ENCODE measurements at regions not wholly inside any gene's neighbourhood (a gene's known extent, or its start where the extent isn't known, plus 50 kb on each side); places are given as distances from the start of the nearest gene placed in this dataset.

DNA sequence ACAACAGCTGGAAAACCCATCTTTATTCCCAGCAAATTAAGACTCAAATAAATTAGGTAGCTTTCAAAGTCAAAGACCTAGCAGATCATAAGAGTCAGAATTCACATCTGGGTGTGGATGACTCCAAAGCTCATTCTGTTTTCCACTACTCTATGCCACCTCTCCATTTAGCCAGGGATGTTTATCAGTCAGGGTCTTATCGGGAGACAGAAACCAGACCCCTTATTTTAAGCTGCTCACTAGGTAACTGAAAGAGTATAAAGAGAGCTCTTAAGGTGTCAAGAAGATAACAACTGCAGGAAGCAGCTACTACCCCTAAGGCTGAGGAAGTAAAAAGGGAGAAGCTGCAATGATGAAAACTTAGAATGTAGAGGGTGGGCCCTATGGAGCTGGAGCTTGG lies 333.7 kb upstream of the KLF3 start:
- TF ChIP-seq, protein P1, sequence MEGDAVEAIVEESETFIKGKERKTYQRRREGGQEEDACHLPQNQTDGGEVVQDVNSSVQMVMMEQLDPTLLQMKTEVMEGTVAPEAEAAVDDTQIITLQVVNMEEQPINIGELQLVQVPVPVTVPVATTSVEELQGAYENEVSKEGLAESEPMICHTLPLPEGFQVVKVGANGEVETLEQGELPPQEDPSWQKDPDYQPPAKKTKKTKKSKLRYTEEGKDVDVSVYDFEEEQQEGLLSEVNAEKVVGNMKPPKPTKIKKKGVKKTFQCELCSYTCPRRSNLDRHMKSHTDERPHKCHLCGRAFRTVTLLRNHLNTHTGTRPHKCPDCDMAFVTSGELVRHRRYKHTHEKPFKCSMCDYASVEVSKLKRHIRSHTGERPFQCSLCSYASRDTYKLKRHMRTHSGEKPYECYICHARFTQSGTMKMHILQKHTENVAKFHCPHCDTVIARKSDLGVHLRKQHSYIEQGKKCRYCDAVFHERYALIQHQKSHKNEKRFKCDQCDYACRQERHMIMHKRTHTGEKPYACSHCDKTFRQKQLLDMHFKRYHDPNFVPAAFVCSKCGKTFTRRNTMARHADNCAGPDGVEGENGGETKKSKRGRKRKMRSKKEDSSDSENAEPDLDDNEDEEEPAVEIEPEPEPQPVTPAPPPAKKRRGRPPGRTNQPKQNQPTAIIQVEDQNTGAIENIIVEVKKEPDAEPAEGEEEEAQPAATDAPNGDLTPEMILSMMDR (IDR thresholded peaks at IDR 0.05) = no peak
- no peak for TF ChIP-seq POLR2A (IDR thresholded peaks at IDR 0.05)
